Chondrocyte (in vitro differentiated cells): ENCODE measurements at regions not wholly inside any gene's neighbourhood (a gene's known extent, or its start where the extent isn't known, plus 50 kb on each side); places are given as distances from the start of the nearest gene placed in this dataset.
A peak's percentile ranks its signal among the peaks of the same experiment; 100 is the strongest.
"Not testable (repeated sequence)": the region's sequence is repeated elsewhere in the genome, so short reads cannot be mapped to it uniquely, and the experiment has no call there.

Experiments used
- DNase-seq: peaks from one replicate; pipeline ENCODE4 v3.0.0; 2021; ENCODE audit warnings: mixed read lengths, low spot score
- H3K27ac Mint-ChIP-seq: one replicate; pipeline ENCODE4 v1.8.0; 2021; ENCODE audit warnings: mild to moderate bottlenecking, moderate library complexity, mixed read lengths; ENCODE audit not compliant: unreplicated experiment
- H3K27me3 Mint-ChIP-seq: 2 replicates; pipeline ENCODE4 v1.8.0; 2021; ENCODE audit warnings: low read depth, mixed read lengths
- H3K36me3 Mint-ChIP-seq: 2 replicates; pipeline ENCODE4 v1.8.0; 2021; ENCODE audit warnings: low read depth, mixed read lengths
- H3K4me1 Mint-ChIP-seq: 2 replicates; pipeline ENCODE4 v1.8.0; 2021; ENCODE audit warnings: low read depth, mild to moderate bottlenecking, mixed read lengths
- H3K4me3 Mint-ChIP-seq: one replicate; pipeline ENCODE4 v1.8.0; 2021; ENCODE audit warnings: mild to moderate bottlenecking, moderate library complexity, mixed read lengths; ENCODE audit not compliant: unreplicated experiment
- H3K9me3 Mint-ChIP-seq: 2 replicates; pipeline ENCODE4 v1.8.0; 2021; ENCODE audit warnings: low read depth, mixed read lengths
- CTCF ChIP-seq: fragments of 200-600 bp; sonication (generic); IDR thresholded peaks from 2 replicates; pipeline ENCODE4 v1.5.0; 2021; ENCODE audit warnings: antibody characterized with exemption, mild to moderate bottlenecking, moderate library complexity

GRCh38 chr6:22765015-22765414 is 195.6 kb downstream of the HDGFL1 start:
- H3K27ac Mint-ChIP-seq, result no peak overlapping the region
- peaks cover 5% of the 10 kb centered on the region for H3K9me3 Mint-ChIP-seq
- H3K4me1 Mint-ChIP-seq, result peaks cover 34% of the 10 kb centered on the region
- no peak for TF ChIP-seq CTCF
- H3K27me3 Mint-ChIP-seq, result no peaks in the 10 kb centered on the region
- H3K4me3 Mint-ChIP-seq, result no peak overlapping the region
- H3K36me3 Mint-ChIP-seq, result no peaks in the 10 kb centered on the region
- no peak for DNase-seq

GRCh38 chr6:22766979-22767378 is 197.6 kb downstream of the HDGFL1 start:
- TF ChIP-seq CTCF, result peak; percentile 48
- Mint-ChIP-seq H3K36me3 (no peaks in the 10 kb centered on the region), H3K4me3 (no peak overlapping the region), H3K27ac (no peak overlapping the region), H3K9me3 (peaks cover 3% of the 10 kb centered on the region), H3K4me1 (peaks cover 34% of the 10 kb centered on the region), H3K27me3 (no peaks in the 10 kb centered on the region)
- no peak for DNase-seq

GRCh38 chr6:22770054-22770453 is 200.7 kb downstream of the HDGFL1 start:
- DNase-seq, result no peak
- Mint-ChIP-seq H3K4me3 (no peak overlapping the region), H3K36me3 (no peaks in the 10 kb centered on the region), H3K27me3 (no peaks in the 10 kb centered on the region), H3K4me1 (peaks cover 28% of the 10 kb centered on the region), H3K27ac (no peak overlapping the region), H3K9me3 (peaks cover 2% of the 10 kb centered on the region)
- TF ChIP-seq CTCF, result no peak

- Mint-ChIP-seq H3K4me3 (no peak overlapping the region), H3K36me3 (peaks cover 5% of the 10 kb centered on the region), H3K9me3 (peaks cover 14% of the 10 kb centered on the region), H3K4me1 (peaks cover 6% of the 10 kb centered on the region), H3K27ac (no peak overlapping the region), H3K27me3 (no peaks in the 10 kb centered on the region)
- DNase-seq, result no peak
- no peak for TF ChIP-seq CTCF
These were observed 204.8 kb downstream of the HDGFL1 start for GRCh38 chr6:22774129-22774528.

DNA sequence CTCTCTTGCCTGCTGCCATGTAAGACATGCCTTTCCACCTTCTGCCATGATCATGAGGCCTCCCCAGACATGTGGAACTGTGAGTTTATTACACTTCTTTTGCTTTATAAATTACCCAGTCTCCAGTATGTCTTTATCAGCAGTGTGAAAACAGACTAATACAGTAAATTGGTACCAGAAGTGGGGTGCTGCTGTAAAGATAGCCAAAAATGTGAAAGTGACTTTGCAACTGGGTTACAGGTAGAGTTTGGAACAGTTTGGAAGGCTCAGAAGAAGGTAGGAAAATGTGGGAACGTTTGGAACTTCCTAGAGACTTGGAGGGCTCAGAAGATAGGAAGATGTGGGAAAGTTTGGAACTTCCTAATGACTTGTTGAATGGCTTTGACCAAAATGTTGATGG is 209.1 kb downstream of the HDGFL1 start:
- not testable (repeated sequence) for H3K4me3 Mint-ChIP-seq, H3K36me3 Mint-ChIP-seq, DNase-seq, H3K27me3 Mint-ChIP-seq, H3K4me1 Mint-ChIP-seq, H3K27ac Mint-ChIP-seq
- peaks cover 21% of the 10 kb centered on the region for H3K9me3 Mint-ChIP-seq

GRCh38 chr6:22779062-22779461 is 209.7 kb downstream of the HDGFL1 start:
- Mint-ChIP-seq H3K27ac (no peak overlapping the region), H3K9me3 (peaks cover 21% of the 10 kb centered on the region), H3K27me3 (no peaks in the 10 kb centered on the region), H3K36me3 (peaks cover 5% of the 10 kb centered on the region), H3K4me1 (peaks cover 4% of the 10 kb centered on the region), H3K4me3 (no peak overlapping the region)
- no peak for DNase-seq
- TF ChIP-seq CTCF, result no peak
